GM12878 (cell line): ENCODE measurements at regions not wholly inside any gene's neighbourhood (a gene's known extent, or its start where the extent isn't known, plus 50 kb on each side); places are given as distances from the start of the nearest gene placed in this dataset.
A peak's percentile ranks its signal among the peaks of the same experiment; 100 is the strongest.

Experiments used
- ATF3 ChIP-seq: IDR thresholded peaks from 2 replicates; pipeline ENCODE4 v1.6.1; 2011; ENCODE audit warnings: low read depth, mild to moderate bottlenecking, low read length, moderate library complexity, borderline replicate concordance; ENCODE audit errors: extremely low read depth
- BACH1 ChIP-seq: fragments of 450-650 bp; IDR thresholded peaks from 2 replicates; pipeline ENCODE4 v1.6.1; 2017; ENCODE audit warnings: mild to moderate bottlenecking, borderline replicate concordance
- CBFB ChIP-seq: IDR thresholded peaks from 2 replicates; pipeline ENCODE4 v1.6.1; 2016; ENCODE audit warnings: antibody characterized with exemption, low read depth
- CHD2 ChIP-seq: IDR thresholded peaks from 2 replicates; pipeline ENCODE4 v1.6.1; 2011; ENCODE audit warnings: low read depth, low read length, improper control_type of control experiment, borderline replicate concordance
- CUX1 ChIP-seq: IDR thresholded peaks from 2 replicates; pipeline ENCODE4 v1.6.1; 2012; ENCODE audit warnings: improper control_type of control experiment, low read depth, low read length; ENCODE audit not compliant: insufficient replicate concordance
- EGR1 ChIP-seq, 2 experiments: IDR thresholded peaks; 1 replicate in 1 of 2; 2 replicates in 1 of 2; pipeline ENCODE4 v1.6.1; 2011 to 2012; ENCODE audit warnings: low read depth in 2 of 2, low read length in 2 of 2, borderline replicate concordance in 1 of 2, mild to moderate bottlenecking in 1 of 2, moderate library complexity in 1 of 2
- EZH2 ChIP-seq: IDR thresholded peaks from 2 replicates; pipeline ENCODE4 v1.6.1; 2012; ENCODE audit warnings: low read depth, mild to moderate bottlenecking, control low read depth, inconsistent platforms, low read length, borderline replicate concordance; ENCODE audit not compliant: control insufficient read depth
- PRDM15 ChIP-seq: fragments of 450-650 bp; formaldehyde crosslinking; IDR thresholded peaks from 2 replicates; pipeline ENCODE4 v1.4.0; 2020; ENCODE audit warnings: mild to moderate bottlenecking, moderate library complexity
- REST ChIP-seq: IDR thresholded peaks from 2 replicates; pipeline ENCODE4 v1.6.1; 2012; ENCODE audit warnings: mild to moderate bottlenecking, low read depth, low read length
- RUNX3 ChIP-seq: IDR thresholded peaks from 2 replicates; pipeline ENCODE4 v1.6.1; 2012; ENCODE audit warnings: low read length, inconsistent platforms
- TBL1XR1 ChIP-seq: IDR thresholded peaks from 2 replicates; pipeline ENCODE4 v1.6.1; 2012; ENCODE audit warnings: low read depth, low read length, improper control_type of control experiment
- TCF7 ChIP-seq: IDR thresholded peaks from 2 replicates; pipeline ENCODE4 v1.6.1; 2014; ENCODE audit warnings: antibody characterized with exemption, borderline replicate concordance
- USF1 ChIP-seq: IDR thresholded peaks from 2 replicates; pipeline ENCODE4 v1.6.1; 2011; ENCODE audit warnings: borderline replicate concordance, low read depth, mild to moderate bottlenecking, moderate library complexity, mixed read lengths, low read length; ENCODE audit not compliant: insufficient read depth; ENCODE audit errors: extremely low read length
- YBX1 ChIP-seq: fragments of 450-650 bp; IDR thresholded peaks from 2 replicates; pipeline ENCODE4 v1.6.1; 2016; ENCODE audit warnings: antibody characterized with exemption
- ZNF207 ChIP-seq: fragments of 450-650 bp; IDR thresholded peaks from 2 replicates; pipeline ENCODE4 v1.6.1; 2014; ENCODE audit warnings: antibody characterized with exemption, mild to moderate bottlenecking, borderline replicate concordance

- TF ChIP-seq USF1, result no peak
- TF ChIP-seq CHD2, result no peak
- no peak for TF ChIP-seq BACH1
- TF ChIP-seq EZH2, result no peak
- no peak for TF ChIP-seq PRDM15
- no peak for TF ChIP-seq REST
- TF ChIP-seq TCF7, result peak; percentile 85
- TF ChIP-seq CUX1, result no peak
- 0 out of 2 replicates have a peak, but pooled peaks have one; percentile 77 for TF ChIP-seq TBL1XR1
- no peak for TF ChIP-seq YBX1
- peak; percentile 96 for TF ChIP-seq RUNX3
- TF ChIP-seq ZNF207, result no peak
- TF ChIP-seq ATF3, result no peak
- no peak for TF ChIP-seq EGR1 (IDR thresholded peaks at IDR 0.05; ENCODE audit: borderline replicate concordance in 1 of 2, low read depth in 2 of 2, low read length in 2 of 2)
- TF ChIP-seq CBFB, result peak; percentile 61; the same call in 1 of the 2 replicates
Observed at GRCh38 chr15:69760890-69761568, 308.4 kb downstream of the RPLP1 start (continued).
